ENCODE measurements at regions not wholly inside any gene's neighbourhood (a gene's known extent, or its start where the extent isn't known, plus 50 kb on each side); places are given as distances from the start of the nearest gene placed in this dataset.
"Not testable (repeated sequence)": the region's sequence is repeated elsewhere in the genome, so short reads cannot be mapped to it uniquely, and the experiment has no call there.

- H3K27ac Mint-ChIP-seq, result no peak overlapping the region
- no peaks in the 10 kb centered on the region for H3K9me3 Mint-ChIP-seq
- no peaks in the 10 kb centered on the region for H3K36me3 Mint-ChIP-seq (ENCODE audit: low read depth)
- no peak overlapping the region for H3K4me3 Mint-ChIP-seq
- no peak for DNase-seq (ENCODE audit: low spot score)
- no peaks in the 10 kb centered on the region for H3K27me3 Mint-ChIP-seq (ENCODE audit: low read depth)
- H3K4me1 Mint-ChIP-seq (ENCODE audit: low read depth), result no peaks in the 10 kb centered on the region
Observed at GRCh38 chr5:103708601-103709000, 146.0 kb upstream of the NUDT12 start.

GRCh38 chr5:103706939-103707682 lies 144.5 kb upstream of the NUDT12 start:
- DNase-seq (ENCODE audit: low spot score), result no peak
- H3K27me3 Mint-ChIP-seq (ENCODE audit: low read depth), result no peaks in the 10 kb centered on the region
- H3K4me1 Mint-ChIP-seq (ENCODE audit: low read depth), result no peaks in the 10 kb centered on the region
- H3K9me3 Mint-ChIP-seq, result no peaks in the 10 kb centered on the region
- no peaks in the 10 kb centered on the region for H3K36me3 Mint-ChIP-seq (ENCODE audit: low read depth)
- H3K27ac Mint-ChIP-seq, result no peak overlapping the region
- H3K4me3 Mint-ChIP-seq, result no peak overlapping the region

- H3K27ac Mint-ChIP-seq, result no peak overlapping the region
- no peak for DNase-seq (ENCODE audit: low spot score)
- H3K4me1 Mint-ChIP-seq (ENCODE audit: low read depth), result no peaks in the 10 kb centered on the region
Observed at GRCh38 chr5:103703617-103704016, 141.0 kb upstream of the NUDT12 start.

GRCh38 chr5:103693517-103693916 lies 130.9 kb upstream of the NUDT12 start:
- Mint-ChIP-seq H3K27ac (no peak overlapping the region), H3K4me1 (ENCODE audit: low read depth) (no peaks in the 10 kb centered on the region), H3K27me3 (ENCODE audit: low read depth) (no peaks in the 10 kb centered on the region), H3K4me3 (no peak overlapping the region), H3K9me3 (no peaks in the 10 kb centered on the region), H3K36me3 (ENCODE audit: low read depth) (no peaks in the 10 kb centered on the region)
- DNase-seq (ENCODE audit: low spot score), result no peak

More at GRCh38 chr5:103703617-103704016, 141.0 kb upstream of the NUDT12 start:
- Mint-ChIP-seq H3K4me3 (no peak overlapping the region), H3K36me3 (ENCODE audit: low read depth) (no peaks in the 10 kb centered on the region), H3K27me3 (ENCODE audit: low read depth) (no peaks in the 10 kb centered on the region), H3K9me3 (no peaks in the 10 kb centered on the region)

GRCh38 chr5:103690676-103691075 lies 128.1 kb upstream of the NUDT12 start:
- Mint-ChIP-seq H3K36me3 (ENCODE audit: low read depth) (no peaks in the 10 kb centered on the region), H3K4me1 (ENCODE audit: low read depth) (no peaks in the 10 kb centered on the region), H3K27ac (no peak overlapping the region), H3K4me3 (no peak overlapping the region), H3K27me3 (ENCODE audit: low read depth) (no peaks in the 10 kb centered on the region), H3K9me3 (no peaks in the 10 kb centered on the region)
- no peak for DNase-seq (ENCODE audit: low spot score)

- Mint-ChIP-seq H3K27ac (no peak overlapping the region), H3K4me1 (ENCODE audit: low read depth) (no peaks in the 10 kb centered on the region), H3K27me3 (ENCODE audit: low read depth) (no peaks in the 10 kb centered on the region), H3K9me3 (no peaks in the 10 kb centered on the region), H3K4me3 (no peak overlapping the region), H3K36me3 (ENCODE audit: low read depth) (no peaks in the 10 kb centered on the region)
- DNase-seq (ENCODE audit: low spot score), result no peak
Observed at GRCh38 chr5:103679873-103680272, 117.3 kb upstream of the NUDT12 start.

- not testable (repeated sequence) for H3K27me3 Mint-ChIP-seq (ENCODE audit: low read depth)
Observed at GRCh38 chr5:103676198-103676597, 113.6 kb upstream of the NUDT12 start.

GRCh38 chr5:103674739-103675138 lies 112.2 kb upstream of the NUDT12 start:
- no peaks in the 10 kb centered on the region for H3K4me1 Mint-ChIP-seq (ENCODE audit: low read depth)
- H3K4me3 Mint-ChIP-seq, result no peak overlapping the region
- H3K27me3 Mint-ChIP-seq (ENCODE audit: low read depth), result no peaks in the 10 kb centered on the region
- no peak overlapping the region for H3K27ac Mint-ChIP-seq
- no peak for DNase-seq (ENCODE audit: low spot score)
- no peaks in the 10 kb centered on the region for H3K9me3 Mint-ChIP-seq
- no peaks in the 10 kb centered on the region for H3K36me3 Mint-ChIP-seq (ENCODE audit: low read depth)

More at GRCh38 chr5:103676198-103676597, 113.6 kb upstream of the NUDT12 start:
- not testable (repeated sequence) for DNase-seq (ENCODE audit: low spot score); H3K27ac Mint-ChIP-seq; H3K4me1 Mint-ChIP-seq (ENCODE audit: low read depth); H3K4me3 Mint-ChIP-seq; H3K36me3 Mint-ChIP-seq (ENCODE audit: low read depth); H3K9me3 Mint-ChIP-seq

GRCh38 chr5:103674251-103674650 lies 111.7 kb upstream of the NUDT12 start:
- no peaks in the 10 kb centered on the region for H3K36me3 Mint-ChIP-seq (ENCODE audit: low read depth)
- DNase-seq (ENCODE audit: low spot score), result no peak
- no peaks in the 10 kb centered on the region for H3K4me1 Mint-ChIP-seq (ENCODE audit: low read depth)
- H3K27me3 Mint-ChIP-seq (ENCODE audit: low read depth), result no peaks in the 10 kb centered on the region
- no peaks in the 10 kb centered on the region for H3K9me3 Mint-ChIP-seq
- H3K27ac Mint-ChIP-seq, result no peak overlapping the region
- H3K4me3 Mint-ChIP-seq, result no peak overlapping the region

- H3K4me1 Mint-ChIP-seq (ENCODE audit: low read depth), result no peaks in the 10 kb centered on the region
- H3K4me3 Mint-ChIP-seq, result no peak overlapping the region
- no peaks in the 10 kb centered on the region for H3K9me3 Mint-ChIP-seq
- H3K36me3 Mint-ChIP-seq (ENCODE audit: low read depth), result no peaks in the 10 kb centered on the region
- no peaks in the 10 kb centered on the region for H3K27me3 Mint-ChIP-seq (ENCODE audit: low read depth)
- no peak overlapping the region for H3K27ac Mint-ChIP-seq
- no peak for DNase-seq (ENCODE audit: low spot score)
Observed at GRCh38 chr5:103669615-103670014, 107.0 kb upstream of the NUDT12 start.

GRCh38 chr5:103668281-103668680 lies 105.7 kb upstream of the NUDT12 start:
- Mint-ChIP-seq H3K27me3 (ENCODE audit: low read depth) (no peaks in the 10 kb centered on the region), H3K9me3 (no peaks in the 10 kb centered on the region), H3K4me1 (ENCODE audit: low read depth) (no peaks in the 10 kb centered on the region), H3K36me3 (ENCODE audit: low read depth) (no peaks in the 10 kb centered on the region), H3K27ac (no peak overlapping the region), H3K4me3 (no peak overlapping the region)
- DNase-seq (ENCODE audit: low spot score), result no peak

GRCh38 chr5:103667068-103667467 lies 104.5 kb upstream of the NUDT12 start:
- H3K27me3 Mint-ChIP-seq (ENCODE audit: low read depth), result no peaks in the 10 kb centered on the region
- no peak overlapping the region for H3K4me3 Mint-ChIP-seq
- no peak for DNase-seq (ENCODE audit: low spot score)
- no peaks in the 10 kb centered on the region for H3K9me3 Mint-ChIP-seq
- no peaks in the 10 kb centered on the region for H3K4me1 Mint-ChIP-seq (ENCODE audit: low read depth)
- no peak overlapping the region for H3K27ac Mint-ChIP-seq
- H3K36me3 Mint-ChIP-seq (ENCODE audit: low read depth), result no peaks in the 10 kb centered on the region

- H3K36me3 Mint-ChIP-seq (ENCODE audit: low read depth), result no peaks in the 10 kb centered on the region
- no peaks in the 10 kb centered on the region for H3K27me3 Mint-ChIP-seq (ENCODE audit: low read depth)
- no peaks in the 10 kb centered on the region for H3K9me3 Mint-ChIP-seq
- no peaks in the 10 kb centered on the region for H3K4me1 Mint-ChIP-seq (ENCODE audit: low read depth)
- H3K27ac Mint-ChIP-seq, result no peak overlapping the region
- DNase-seq (ENCODE audit: low spot score), result no peak
- H3K4me3 Mint-ChIP-seq, result no peak overlapping the region
Observed at GRCh38 chr5:103657301-103657700, 94.7 kb upstream of the NUDT12 start.

GRCh38 chr5:103648086-103648485 lies 85.5 kb upstream of the NUDT12 start:
- no peaks in the 10 kb centered on the region for H3K36me3 Mint-ChIP-seq (ENCODE audit: low read depth)
- H3K4me1 Mint-ChIP-seq (ENCODE audit: low read depth), result no peaks in the 10 kb centered on the region
- H3K27ac Mint-ChIP-seq, result no peak overlapping the region
- H3K4me3 Mint-ChIP-seq, result no peak overlapping the region
- DNase-seq (ENCODE audit: low spot score), result no peak
- H3K9me3 Mint-ChIP-seq, result no peaks in the 10 kb centered on the region
- no peaks in the 10 kb centered on the region for H3K27me3 Mint-ChIP-seq (ENCODE audit: low read depth)

All from T-helper 2 cell treated with Interferon-gamma antibody and Interleukin-4, amounts not matched to agents 5 μg/mL and 100 μg/mL, for 36 hours (primary cell).